ENCODE measurements at regions not wholly inside any gene's neighbourhood (a gene's known extent, or its start where the extent isn't known, plus 50 kb on each side); places are given as distances from the start of the nearest gene placed in this dataset.

GRCh38 chr2:66667301-66667700 lies 232.4 kb downstream of the MEIS1 start:
- intact Hi-C loops (cut with DNase I), result no loop called here
- no peaks in the 10 kb centered on the region for H3K27me3 ChIP-seq
- ATAC-seq (no peak), DNase-seq (no peak)
- 61 to 70% methylated on average over 4 of the region's 4 CpGs for WGBS, 2 donors
- no peaks in the 10 kb centered on the region for H3K4me1 ChIP-seq
- no peaks in the 10 kb centered on the region for H3K36me3 ChIP-seq (replicated peaks in 1 of 2; ENCODE audit: insufficient read depth in 1 of 2, low read depth in 2 of 2)
- H3K4me3 ChIP-seq, result no peak overlapping the region
- TF ChIP-seq POLR2A (IDR thresholded peaks at IDR 0.05) (no peak), CTCF (IDR thresholded peaks at IDR 0.05) (no peak)
- no peak overlapping the region for H3K27ac ChIP-seq
- no peaks in the 10 kb centered on the region for H3K9me3 ChIP-seq

- Histone ChIP-seq H3K27me3 (no peaks in the 10 kb centered on the region), H3K9me3 (no peaks in the 10 kb centered on the region), H3K27ac (no peak overlapping the region), H3K4me3 (no peak overlapping the region), H3K4me1 (no peaks in the 10 kb centered on the region), H3K36me3 (replicated peaks in 1 of 2; ENCODE audit: insufficient read depth in 1 of 2, low read depth in 2 of 2) (no peaks in the 10 kb centered on the region)
- WGBS, 2 donors, result 85 to 96% methylated on average over 2 of the region's 2 CpGs
- ATAC-seq, result no peak
- intact Hi-C loops (cut with DNase I), result loop anchor here (10.0 kb wide), 1 partner anchor 68 kb away; no protein-coding TSS in a partner anchor
- no peak for DNase-seq
- TF ChIP-seq POLR2A (IDR thresholded peaks at IDR 0.05), result no peak
- TF ChIP-seq CTCF (IDR thresholded peaks at IDR 0.05), result no peak
These were observed 238.4 kb downstream of the MEIS1 start for GRCh38 chr2:66673286-66673685.

GRCh38 chr2:66674087-66674486 lies 239.2 kb downstream of the MEIS1 start:
- Histone ChIP-seq H3K27me3 (no peaks in the 10 kb centered on the region), H3K4me1 (no peaks in the 10 kb centered on the region), H3K4me3 (no peak overlapping the region), H3K27ac (no peak overlapping the region), H3K9me3 (no peaks in the 10 kb centered on the region), H3K36me3 (replicated peaks in 1 of 2; ENCODE audit: insufficient read depth in 1 of 2, low read depth in 2 of 2) (no peaks in the 10 kb centered on the region)
- no peak for TF ChIP-seq CTCF (IDR thresholded peaks at IDR 0.05)
- no peak for TF ChIP-seq POLR2A (IDR thresholded peaks at IDR 0.05)
- ATAC-seq, result no peak
- intact Hi-C loops (cut with DNase I), result loop anchor here (10.0 kb wide), 1 partner anchor 69 kb away; no protein-coding TSS in a partner anchor
- 82 to 93% methylated on average over 1 of the region's 1 CpG for WGBS, 2 donors
- DNase-seq, result no peak

GRCh38 chr2:66675591-66675990 lies 240.7 kb downstream of the MEIS1 start:
- H3K4me3 ChIP-seq, result no peak overlapping the region
- no peaks in the 10 kb centered on the region for H3K4me1 ChIP-seq
- intact Hi-C loops (cut with DNase I), result loop anchor here (10.0 kb wide), 1 partner anchor 71 kb away; no protein-coding TSS in a partner anchor
- no peaks in the 10 kb centered on the region for H3K27me3 ChIP-seq
- ATAC-seq (no peak), DNase-seq (no peak)
- 83 to 85% methylated on average over 1 of the region's 1 CpG for WGBS, 2 donors
- H3K27ac ChIP-seq, result no peak overlapping the region
- H3K36me3 ChIP-seq (replicated peaks in 1 of 2; ENCODE audit: insufficient read depth in 1 of 2, low read depth in 2 of 2), result no peaks in the 10 kb centered on the region
- TF ChIP-seq POLR2A (IDR thresholded peaks at IDR 0.05), result no peak
- no peak for TF ChIP-seq CTCF (IDR thresholded peaks at IDR 0.05)
- no peaks in the 10 kb centered on the region for H3K9me3 ChIP-seq

GRCh38 chr2:66679442-66679841 lies 244.5 kb downstream of the MEIS1 start:
- no peak for DNase-seq
- Histone ChIP-seq H3K27me3 (no peaks in the 10 kb centered on the region), H3K4me3 (no peak overlapping the region), H3K4me1 (peaks cover 25% of the 10 kb centered on the region), H3K36me3 (replicated peaks in 1 of 2; ENCODE audit: insufficient read depth in 1 of 2, low read depth in 2 of 2) (no peaks in the 10 kb centered on the region), H3K9me3 (no peaks in the 10 kb centered on the region), H3K27ac (no peak overlapping the region)
- no peak for ATAC-seq
- intact Hi-C loops (cut with DNase I), result loop anchor here (10.0 kb wide), 1 partner anchor 75 kb away; no protein-coding TSS in a partner anchor
- TF ChIP-seq POLR2A (IDR thresholded peaks at IDR 0.05) (no peak), CTCF (IDR thresholded peaks at IDR 0.05) (no peak)
- 89 to 100% methylated on average over 2 of the region's 2 CpGs for WGBS, 2 donors
